Motor neuron (in vitro differentiated cells): ENCODE measurements at regions not wholly inside any gene's neighbourhood (a gene's known extent, or its start where the extent isn't known, plus 50 kb on each side); places are given as distances from the start of the nearest gene placed in this dataset.
"Not testable (repeated sequence)": the region's sequence is repeated elsewhere in the genome, so short reads cannot be mapped to it uniquely, and the experiment has no call there.

Experiments
- ATAC-seq, 8 experiments: fragments of 200-7000 bp; cut with Tn5 transposase; replicated peaks in 6 of 8; 2 replicates each; pipeline ENCODE4 v1.8.0; 2021; ENCODE audit warnings: mild to moderate bottlenecking in 8 of 8, moderate library complexity in 8 of 8
- H3K27ac ChIP-seq, 2 donors: fragments of 250-450 bp; sonication (Bioruptor Pico); 2 replicates each; pipeline ENCODE4 v1.9.0; 2021; ENCODE audit warnings: antibody characterized with exemption in 2 of 2, mild to moderate bottlenecking in 2 of 2, moderate library complexity in 1 of 2
- H3K4me1 ChIP-seq, 2 donors: fragments of 250-450 bp; sonication (Bioruptor Pico); replicated peaks in 1 of 2; 2 replicates each; pipeline ENCODE4 v1.6.1; 2021; ENCODE audit warnings: antibody characterized with exemption in 2 of 2, mild to moderate bottlenecking in 2 of 2, moderate library complexity in 1 of 2
- H3K4me3 ChIP-seq, 5 donors: fragments of 250-450 bp; sonication (Bioruptor Pico); 2 replicates each; pipeline ENCODE4 v1.9.0; 2021; ENCODE audit warnings: antibody characterized with exemption in 5 of 5, mild to moderate bottlenecking in 5 of 5, moderate library complexity in 4 of 5
- WGBS, 10 experiments: fragments of 450-650 bp; shearing (Covaris generic); methylation state at CpG; one replicate each; pipeline ENCODE4 v1.0.0; 2022; 5-methylcytosine and 5-hydroxymethylcytosine counted together
- in situ Hi-C, 9 experiments: fragments of 400-800 bp; cut with MboI; loops; one replicate each; pipeline ENCODE4 v1.15.0; 2021; ENCODE audit warnings: low sequenced_read_pairs in 9 of 9, low pct_unique_long_range_greater_than_20kb in 2 of 9; ENCODE audit not compliant: unreplicated experiment in 9 of 9

DNA sequence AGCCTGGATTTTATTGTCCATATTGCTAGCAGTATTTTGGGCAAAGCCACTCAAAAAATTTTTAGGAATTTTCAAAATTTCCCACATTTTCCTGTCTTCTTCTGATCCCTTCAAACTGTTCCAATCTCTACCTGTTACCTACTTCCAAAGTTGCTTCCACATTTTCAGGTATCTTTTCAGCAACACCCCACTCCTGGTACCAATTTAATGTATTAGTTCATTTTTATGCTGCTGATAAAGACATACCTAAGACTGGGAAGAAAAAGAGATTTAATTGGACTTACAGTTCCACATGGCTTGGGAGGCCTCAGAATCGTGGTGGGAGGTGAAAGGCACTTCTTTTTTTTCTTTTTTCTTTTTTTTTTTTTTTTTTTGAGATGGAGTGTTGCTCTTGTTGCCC is 73.6 kb upstream of the COL1A2 start:
- H3K4me1 ChIP-seq, ATAC-seq, H3K27ac ChIP-seq, H3K4me3 ChIP-seq, in situ Hi-C loops: not testable (repeated sequence)
- WGBS, 10 experiments = 56 to 100% (median 85%) methylated on average over 1 of the region's 1 CpG; no CpG with 5 or more reads in 2 of the 10 experiments

DNA sequence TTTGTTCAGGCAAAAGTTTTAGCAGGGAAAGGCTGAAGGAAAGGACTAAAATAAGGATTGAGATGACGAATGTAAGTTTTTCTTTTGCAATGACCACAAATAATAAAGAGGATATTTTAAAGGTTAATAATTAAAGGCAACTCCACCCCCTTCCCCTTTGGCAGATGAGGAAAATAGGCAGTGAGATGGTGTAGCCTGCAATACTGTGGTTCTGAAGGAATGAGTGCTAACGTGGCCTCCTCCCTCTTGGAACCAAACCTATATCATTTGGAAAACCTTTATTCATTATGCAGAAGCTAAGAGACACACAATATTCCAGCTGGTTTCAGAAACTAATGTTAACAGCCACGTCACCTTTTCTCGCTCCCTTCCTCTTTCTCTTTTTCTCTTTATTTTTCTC is 70.9 kb upstream of the COL1A2 start:
- WGBS, 10 experiments = 21 to 90% (median 72%) methylated on average over 1 to 4 of the region's 4 CpGs
- ATAC-seq = peak in 2 of 8 experiments; percentile 72 to 95
- H3K27ac ChIP-seq = no peak overlapping the region
- no peak overlapping the region for H3K4me3 ChIP-seq
- in situ Hi-C loops = no loop called here
- H3K4me1 ChIP-seq = no peaks in the 10 kb centered on the region

DNA sequence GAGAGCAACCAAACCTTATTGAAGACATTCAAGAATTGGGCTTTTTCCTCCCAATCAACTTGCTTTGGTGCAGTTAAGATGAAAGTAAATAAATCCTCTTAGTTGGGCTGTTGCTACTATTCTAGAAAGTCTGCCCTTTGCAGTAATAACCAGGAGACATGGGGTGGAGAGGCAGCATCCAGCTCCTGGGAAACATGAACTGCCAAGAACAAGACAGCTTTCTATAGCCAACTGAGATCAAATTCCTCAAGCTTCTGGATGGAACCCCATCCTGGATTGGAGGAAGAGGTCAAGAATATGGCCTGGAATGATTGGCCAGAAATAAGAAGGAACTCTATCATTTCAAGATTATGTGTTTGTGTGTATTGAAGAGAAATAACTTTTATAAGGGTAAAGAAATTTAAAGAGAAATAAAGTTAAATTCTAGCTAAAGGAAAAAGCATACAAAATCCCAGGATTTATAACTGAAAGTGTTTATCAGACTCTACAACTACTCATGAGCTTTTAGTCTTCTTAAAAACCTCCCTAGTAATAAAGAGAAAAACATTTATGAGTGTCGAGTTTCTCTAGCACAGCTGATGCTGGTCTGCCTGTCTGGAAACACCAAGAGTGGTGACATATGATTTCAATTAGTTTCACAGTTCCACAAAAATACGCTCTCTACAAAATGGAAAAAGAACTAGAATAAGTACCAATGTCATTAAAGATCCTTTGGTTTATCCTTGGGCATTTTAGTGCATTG is 70.1 kb upstream of the COL1A2 start:
- Histone ChIP-seq H3K4me3 (no peak overlapping the region), H3K4me1 (no peaks in the 10 kb centered on the region), H3K27ac (no peak overlapping the region)
- in situ Hi-C loops = no loop called here
- ATAC-seq = peak in 2 of 8 experiments; percentile 47 to 57
- 0 to 100% (median 86%) methylated on average over 1 to 2 of the region's 2 CpGs for WGBS, 10 experiments

DNA sequence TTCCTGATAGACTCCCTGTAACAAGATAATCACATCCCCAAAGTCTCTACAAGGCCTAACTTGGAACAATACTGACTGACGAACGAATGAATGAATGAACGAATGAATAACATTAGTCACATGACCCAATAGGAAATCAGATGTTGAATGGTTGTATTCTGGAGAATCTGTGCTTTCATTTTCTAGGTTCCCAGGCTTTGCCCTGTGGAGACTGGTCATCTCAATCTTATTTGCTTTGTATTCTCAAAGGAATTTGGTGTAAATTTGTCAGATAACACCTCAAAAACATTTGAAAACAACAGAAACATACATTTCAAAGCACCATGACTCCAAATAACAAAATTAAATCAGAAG is 69.6 kb upstream of the COL1A2 start:
- ATAC-seq = no peak

DNA sequence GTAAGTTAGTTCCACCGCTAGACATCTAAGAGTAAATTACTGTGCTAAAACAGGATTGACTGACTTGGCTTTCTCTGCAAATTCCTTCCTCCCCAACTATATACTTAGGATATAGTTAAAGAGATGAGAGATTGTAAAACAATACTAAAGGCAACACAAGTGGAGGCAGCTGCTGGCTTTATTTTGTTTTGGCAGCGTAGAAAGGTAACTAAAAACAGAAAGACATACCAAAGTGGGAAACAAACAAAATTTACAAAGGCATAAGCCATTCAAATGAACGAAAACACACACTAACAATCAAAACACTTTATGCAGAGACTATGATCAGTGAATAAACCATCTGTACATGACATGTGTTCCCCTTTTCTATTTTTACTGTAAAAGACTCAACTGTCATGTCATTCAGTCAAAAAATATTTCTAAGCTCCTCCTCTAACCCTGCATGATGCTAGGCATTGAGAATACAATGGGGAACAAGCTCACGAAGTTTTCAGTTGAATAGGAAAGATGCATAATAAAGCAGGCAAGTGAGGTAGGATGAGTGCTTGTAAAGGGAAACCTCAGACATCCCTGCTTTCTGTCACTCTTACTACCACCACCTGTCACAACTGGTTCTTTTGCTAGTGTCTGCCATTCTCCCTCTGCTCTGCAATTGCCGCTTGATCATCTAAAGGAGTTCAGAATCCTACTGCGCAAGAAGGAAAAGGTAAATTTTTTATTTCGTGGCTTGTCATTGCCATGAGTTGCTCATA is 64.2 kb upstream of the COL1A2 start:
- no peaks in the 10 kb centered on the region for H3K4me1 ChIP-seq
- no peak for ATAC-seq
- H3K27ac ChIP-seq = no peak overlapping the region
- no peak overlapping the region for H3K4me3 ChIP-seq
- WGBS, 10 experiments = 31 to 91% (median 76%) methylated on average over 3 to 7 of the region's 7 CpGs
- in situ Hi-C loops = no loop called here

More for the DNA sequence above, 69.6 kb upstream of the COL1A2 start:
- H3K4me3 ChIP-seq = no peak overlapping the region
- no peaks in the 10 kb centered on the region for H3K4me1 ChIP-seq
- in situ Hi-C loops = no loop called here
- no peak overlapping the region for H3K27ac ChIP-seq
- WGBS, 10 experiments = 7 to 95% (median 80%) methylated on average over 1 to 3 of the region's 3 CpGs; no CpG with 5 or more reads in 2 of the 10 experiments

DNA sequence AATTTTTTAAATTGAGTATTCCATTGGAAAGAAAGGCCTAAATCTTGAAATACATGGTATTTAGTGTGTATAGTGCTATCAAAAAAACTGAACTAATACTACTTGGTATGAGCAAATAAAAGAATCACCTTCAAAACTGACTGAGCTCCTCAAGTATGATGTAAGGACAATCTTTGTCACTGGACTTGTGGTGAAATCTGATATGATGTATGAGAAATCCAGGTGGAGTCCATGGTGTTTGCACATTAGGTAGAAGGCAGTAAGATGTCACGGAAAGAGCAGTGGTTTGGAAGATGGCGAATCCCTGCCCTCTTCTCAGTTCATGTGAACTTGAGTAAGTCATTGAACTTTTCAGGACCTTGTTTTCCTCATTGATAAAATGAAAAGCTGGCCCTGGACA is 62.1 kb upstream of the COL1A2 start:
- in situ Hi-C loops = no loop called here
- no peak overlapping the region for H3K27ac ChIP-seq
- 86 to 100% (median 100%) methylated on average over 1 to 2 of the region's 2 CpGs; no CpG with 5 or more reads in 1 of the 10 experiments for WGBS, 10 experiments

DNA sequence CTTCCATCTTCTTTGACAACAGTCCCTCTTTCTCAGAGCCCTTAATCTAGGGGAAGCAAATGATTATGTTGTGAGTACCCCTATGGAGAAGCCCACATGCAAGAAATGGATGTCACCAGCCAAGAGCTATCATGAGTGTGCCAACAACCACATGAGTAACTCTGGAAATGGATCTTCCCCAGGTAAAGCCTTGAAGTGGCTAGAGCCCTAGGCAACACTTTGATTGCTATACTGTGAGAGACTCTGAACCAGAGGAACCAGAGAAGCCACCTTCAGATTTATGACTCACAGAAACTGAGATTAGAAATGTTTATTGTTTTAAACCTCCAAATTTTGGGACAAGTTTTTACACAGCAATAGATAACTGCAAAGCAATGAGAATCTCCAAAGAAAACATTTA is 60.9 kb upstream of the COL1A2 start:
- in situ Hi-C loops = no loop called here
- H3K27ac ChIP-seq = no peak overlapping the region
- no peak for ATAC-seq
- no peak overlapping the region for H3K4me3 ChIP-seq
- no peaks in the 10 kb centered on the region for H3K4me1 ChIP-seq

More for the DNA sequence above, 62.1 kb upstream of the COL1A2 start:
- Histone ChIP-seq H3K4me3 (no peak overlapping the region), H3K4me1 (no peaks in the 10 kb centered on the region)
- peak in 2 of 8 experiments; percentile 28 to 33 for ATAC-seq

DNA sequence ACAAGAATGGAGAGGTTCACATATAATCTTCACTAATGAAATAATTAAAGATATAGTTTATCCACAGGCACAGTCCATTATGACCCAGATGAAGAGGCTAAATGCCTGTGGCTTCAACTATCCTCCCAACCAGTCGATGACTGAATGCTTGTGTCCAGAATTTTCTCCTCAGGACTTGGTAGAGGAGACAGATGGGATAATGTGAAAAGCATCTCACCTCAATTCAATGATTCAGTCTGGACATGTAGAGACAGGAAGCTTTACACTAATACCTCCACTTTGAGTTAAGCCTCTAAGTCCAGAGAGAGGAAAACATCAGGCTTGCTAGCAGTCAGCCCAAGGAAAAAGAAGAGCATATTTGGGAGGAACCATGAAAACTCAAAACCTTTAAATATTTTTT is 59.1 kb upstream of the COL1A2 start:
- H3K27ac ChIP-seq = no peak overlapping the region
- in situ Hi-C loops = no loop called here
- H3K4me1 ChIP-seq = no peaks in the 10 kb centered on the region
- no peak for ATAC-seq
- WGBS, 10 experiments = 22 to 100% (median 60%) methylated on average over 1 of the region's 1 CpG; no CpG with 5 or more reads in 3 of the 10 experiments
- H3K4me3 ChIP-seq = no peak overlapping the region

DNA sequence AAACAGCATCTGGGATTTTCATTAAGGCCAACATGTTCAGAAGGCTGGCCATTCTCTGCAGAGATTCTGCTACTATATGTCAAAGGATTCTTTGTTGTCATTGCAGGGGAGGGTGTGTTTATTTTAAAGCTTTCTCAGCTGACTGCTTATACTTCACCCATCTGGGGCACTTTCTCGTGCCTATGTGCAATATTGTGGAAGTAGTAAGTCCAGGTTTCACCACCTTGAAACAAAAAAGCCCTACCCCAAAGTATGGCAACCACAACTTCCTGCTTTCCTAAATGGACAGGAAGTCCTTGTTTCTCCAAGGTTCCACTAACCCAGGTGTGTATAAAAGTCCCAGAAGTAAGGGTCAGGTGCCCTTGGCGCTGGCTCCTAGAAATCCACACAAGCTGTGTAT is 58.7 kb upstream of the COL1A2 start:
- in situ Hi-C loops = no loop called here
- Histone ChIP-seq H3K27ac (no peak overlapping the region), H3K4me1 (no peaks in the 10 kb centered on the region), H3K4me3 (no peak overlapping the region)
- 60 to 100% (median 80%) methylated on average over 1 to 2 of the region's 2 CpGs; no CpG with 5 or more reads in 5 of the 10 experiments for WGBS, 10 experiments
- no peak for ATAC-seq

DNA sequence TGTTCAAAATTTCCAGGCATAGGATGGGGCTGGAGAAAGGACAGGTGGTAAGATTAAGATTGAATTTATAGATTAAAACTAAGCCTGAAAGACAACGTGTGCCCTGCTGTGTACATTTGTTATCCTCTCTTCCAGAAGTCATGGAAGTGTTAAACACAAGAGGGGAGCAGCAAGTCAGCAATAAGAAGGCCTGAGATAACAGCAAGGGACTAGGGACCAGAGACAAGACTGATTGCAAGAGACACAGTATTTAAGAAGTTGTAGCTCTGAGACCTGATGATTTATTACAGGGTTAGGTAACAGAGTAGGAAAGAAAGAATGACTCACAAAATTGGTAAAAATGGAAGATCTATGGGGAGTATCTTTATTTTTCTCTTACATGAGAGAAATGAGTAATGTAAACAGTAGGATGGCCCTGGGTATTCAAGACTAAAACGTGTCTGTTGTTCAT is 55.7 kb upstream of the COL1A2 start:
- Histone ChIP-seq H3K4me3 (no peak overlapping the region), H3K27ac (no peak overlapping the region), H3K4me1 (no peaks in the 10 kb centered on the region)
- WGBS, 10 experiments = 11 to 73% (median 53%) methylated on average over 1 to 2 of the region's 2 CpGs
- no peak for ATAC-seq
- in situ Hi-C loops = no loop called here

DNA sequence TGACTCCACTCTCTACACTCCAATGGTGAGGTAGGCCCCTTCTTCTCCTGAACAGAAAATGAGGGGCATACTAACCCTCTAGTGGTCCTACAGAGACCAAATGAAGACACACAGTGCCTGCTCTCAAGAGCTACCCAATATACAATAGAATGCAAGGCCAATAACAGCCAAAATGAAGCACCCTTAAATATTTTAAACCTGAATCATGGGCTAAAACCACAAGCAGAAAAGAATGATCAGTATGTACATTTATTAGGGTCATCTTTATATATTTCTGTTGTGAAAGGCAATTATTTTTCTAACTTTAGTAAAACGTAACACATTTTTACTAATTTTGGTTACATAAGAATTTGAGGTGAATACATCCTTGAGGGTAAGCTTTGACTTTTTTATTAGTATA is 49.9 kb upstream of the COL1A2 start:
- no peak overlapping the region for H3K4me3 ChIP-seq
- in situ Hi-C loops = no loop called here
- H3K27ac ChIP-seq = no peak overlapping the region
- no peak for ATAC-seq
- no peaks in the 10 kb centered on the region for H3K4me1 ChIP-seq
- 33 to 100% (median 82%) methylated on average over 1 of the region's 1 CpG; no CpG with 5 or more reads in 1 of the 10 experiments for WGBS, 10 experiments
